Ishikawa (cell line): ENCODE measurements at regions not wholly inside any gene's neighbourhood (a gene's known extent, or its start where the extent isn't known, plus 50 kb on each side); places are given as distances from the start of the nearest gene placed in this dataset.

Source experiments
- CEBPB ChIP-seq: IDR thresholded peaks from 2 replicates; pipeline ENCODE4 v1.6.1; 2012
- CREB1 ChIP-seq: IDR thresholded peaks from 2 replicates; pipeline ENCODE4 v1.6.1; 2012; ENCODE audit warnings: low read depth
- EGR1 ChIP-seq: IDR thresholded peaks from 2 replicates; pipeline ENCODE4 v1.6.1; 2012
- EP300 ChIP-seq: IDR thresholded peaks from 2 replicates; pipeline ENCODE4 v1.6.1; 2012; ENCODE audit warnings: borderline replicate concordance
- FOXM1 ChIP-seq: IDR thresholded peaks from 2 replicates; pipeline ENCODE4 v1.6.1; 2012; ENCODE audit warnings: low read depth, borderline replicate concordance
- NFIC ChIP-seq: IDR thresholded peaks from 2 replicates; pipeline ENCODE4 v1.6.1; 2012
- RAD21 ChIP-seq: IDR thresholded peaks from 2 replicates; pipeline ENCODE4 v1.6.1; 2012; ENCODE audit warnings: low read depth
- TAF1 ChIP-seq: IDR thresholded peaks from 2 replicates; pipeline ENCODE4 v1.6.1; 2012; ENCODE audit warnings: low read depth, mild to moderate bottlenecking
- TCF12 ChIP-seq: IDR thresholded peaks from 2 replicates; pipeline ENCODE4 v1.6.1; 2012; ENCODE audit warnings: low read depth
- TEAD4 ChIP-seq: IDR thresholded peaks from 2 replicates; pipeline ENCODE4 v1.6.1; 2012
- USF1 ChIP-seq: IDR thresholded peaks from 2 replicates; pipeline ENCODE4 v1.6.1; 2012
- YY1 ChIP-seq: IDR thresholded peaks from 2 replicates; pipeline ENCODE4 v1.6.1; 2012; ENCODE audit warnings: low read depth
- ZBTB7A ChIP-seq: IDR thresholded peaks from 2 replicates; pipeline ENCODE4 v1.6.1; 2012; ENCODE audit warnings: low read depth
- TF ChIP-seq, protein P1 (sequence below): IDR thresholded peaks from 2 replicates; pipeline ENCODE4 v1.6.1; 2012
- TF ChIP-seq, protein P2 (sequence below): IDR thresholded peaks from 2 replicates; pipeline ENCODE4 v1.6.1; 2012; ENCODE audit warnings: low read depth, mild to moderate bottlenecking

DNA sequence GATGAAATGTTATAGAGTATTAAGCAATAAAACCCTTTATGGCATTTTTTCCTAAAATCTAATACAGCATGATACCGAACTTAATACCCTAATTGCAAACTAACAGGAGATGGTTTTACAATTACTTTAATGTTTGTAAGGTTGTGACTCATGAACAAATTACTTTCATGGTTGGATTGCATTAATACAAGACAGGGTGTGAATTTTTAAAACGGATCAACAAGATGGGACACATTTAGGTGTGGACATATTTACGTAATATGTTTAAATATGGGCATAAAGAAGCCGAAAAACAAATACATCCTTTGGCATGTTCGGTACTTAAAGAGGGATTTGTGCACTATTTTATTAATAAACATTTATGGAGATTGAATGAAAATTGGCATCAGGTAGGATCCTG, 168.3 kb upstream of the SPRY2 start:
- TF ChIP-seq CREB1 (no peak), YY1 (no peak), EGR1 (no peak), NFIC (no peak), TEAD4 (no peak), ZBTB7A (no peak), TAF1 (no peak), CEBPB (no peak), USF1 (no peak), TCF12 (no peak), FOXM1 (no peak), EP300 (no peak), RAD21 (no peak)
- TF ChIP-seq, protein P1, sequence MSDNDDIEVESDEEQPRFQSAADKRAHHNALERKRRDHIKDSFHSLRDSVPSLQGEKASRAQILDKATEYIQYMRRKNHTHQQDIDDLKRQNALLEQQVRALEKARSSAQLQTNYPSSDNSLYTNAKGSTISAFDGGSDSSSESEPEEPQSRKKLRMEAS, result no peak
- TF ChIP-seq, protein P2, sequence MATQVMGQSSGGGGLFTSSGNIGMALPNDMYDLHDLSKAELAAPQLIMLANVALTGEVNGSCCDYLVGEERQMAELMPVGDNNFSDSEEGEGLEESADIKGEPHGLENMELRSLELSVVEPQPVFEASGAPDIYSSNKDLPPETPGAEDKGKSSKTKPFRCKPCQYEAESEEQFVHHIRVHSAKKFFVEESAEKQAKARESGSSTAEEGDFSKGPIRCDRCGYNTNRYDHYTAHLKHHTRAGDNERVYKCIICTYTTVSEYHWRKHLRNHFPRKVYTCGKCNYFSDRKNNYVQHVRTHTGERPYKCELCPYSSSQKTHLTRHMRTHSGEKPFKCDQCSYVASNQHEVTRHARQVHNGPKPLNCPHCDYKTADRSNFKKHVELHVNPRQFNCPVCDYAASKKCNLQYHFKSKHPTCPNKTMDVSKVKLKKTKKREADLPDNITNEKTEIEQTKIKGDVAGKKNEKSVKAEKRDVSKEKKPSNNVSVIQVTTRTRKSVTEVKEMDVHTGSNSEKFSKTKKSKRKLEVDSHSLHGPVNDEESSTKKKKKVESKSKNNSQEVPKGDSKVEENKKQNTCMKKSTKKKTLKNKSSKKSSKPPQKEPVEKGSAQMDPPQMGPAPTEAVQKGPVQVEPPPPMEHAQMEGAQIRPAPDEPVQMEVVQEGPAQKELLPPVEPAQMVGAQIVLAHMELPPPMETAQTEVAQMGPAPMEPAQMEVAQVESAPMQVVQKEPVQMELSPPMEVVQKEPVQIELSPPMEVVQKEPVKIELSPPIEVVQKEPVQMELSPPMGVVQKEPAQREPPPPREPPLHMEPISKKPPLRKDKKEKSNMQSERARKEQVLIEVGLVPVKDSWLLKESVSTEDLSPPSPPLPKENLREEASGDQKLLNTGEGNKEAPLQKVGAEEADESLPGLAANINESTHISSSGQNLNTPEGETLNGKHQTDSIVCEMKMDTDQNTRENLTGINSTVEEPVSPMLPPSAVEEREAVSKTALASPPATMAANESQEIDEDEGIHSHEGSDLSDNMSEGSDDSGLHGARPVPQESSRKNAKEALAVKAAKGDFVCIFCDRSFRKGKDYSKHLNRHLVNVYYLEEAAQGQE, result no peak

DNA sequence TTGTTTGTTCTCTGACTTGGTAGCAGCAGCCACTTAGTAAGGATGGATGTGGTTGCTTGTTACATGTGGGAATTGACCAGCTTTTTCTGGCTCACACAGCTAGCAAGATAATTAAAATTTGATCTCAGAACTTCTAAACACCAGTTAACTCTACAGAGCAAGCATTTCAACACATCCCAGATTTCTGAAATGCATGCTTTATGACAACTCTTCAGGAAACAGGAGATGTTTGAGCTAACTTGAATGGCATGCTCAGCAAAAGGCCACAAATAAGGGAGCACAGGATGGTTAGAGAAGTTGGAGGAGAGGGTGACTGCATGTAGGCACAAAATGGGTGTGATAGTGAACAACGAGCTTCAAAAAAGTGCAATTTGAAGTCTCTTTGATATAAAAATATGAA, 167.1 kb upstream of the SPRY2 start:
- TF ChIP-seq EP300 (no peak), CEBPB (no peak), TCF12 (no peak), NFIC (no peak), FOXM1 (no peak)
- TF ChIP-seq, protein P2, result no peak

DNA sequence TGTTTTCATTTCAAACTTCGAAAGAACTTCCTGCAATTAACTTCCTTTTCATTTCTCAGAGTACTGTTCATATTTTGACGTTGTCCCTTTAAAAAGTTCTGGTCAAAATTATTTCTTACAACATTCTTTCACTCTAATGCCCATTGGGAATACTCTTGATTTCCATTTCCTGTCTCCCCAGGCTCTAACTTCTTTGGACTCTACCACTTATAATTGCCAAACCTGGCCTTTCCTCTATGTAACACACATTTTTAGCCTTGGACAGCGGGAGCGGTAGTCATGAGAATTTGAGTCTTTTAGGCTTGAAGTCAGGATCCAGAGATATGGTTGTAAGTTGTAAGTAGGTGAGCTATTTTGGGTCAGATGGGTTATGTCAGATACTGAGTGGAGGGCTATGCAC, 163.5 kb upstream of the SPRY2 start:
- TF ChIP-seq YY1 (no peak), TCF12 (no peak), EP300 (no peak)
- TF ChIP-seq, protein P2, result no peak

- TF ChIP-seq NFIC (no peak), RAD21 (no peak), YY1 (no peak), TAF1 (no peak), FOXM1 (no peak), USF1 (no peak), EGR1 (no peak), CEBPB (no peak), EP300 (no peak), TCF12 (no peak), TEAD4 (no peak), CREB1 (no peak), ZBTB7A (no peak)
- TF ChIP-seq, protein P1, result no peak
- TF ChIP-seq, protein P2, result no peak
Measured at GRCh38 chr13:80502359-80502758, 161.4 kb upstream of the SPRY2 start.
